Epithelial cell of esophagus (primary cell): ENCODE measurements at regions not wholly inside any gene's neighbourhood (a gene's known extent, or its start where the extent isn't known, plus 50 kb on each side); places are given as distances from the start of the nearest gene placed in this dataset.
"Not testable (repeated sequence)": the region's sequence is repeated elsewhere in the genome, so short reads cannot be mapped to it uniquely, and the experiment has no call there.

Source experiments
- DNase-seq: peaks from one replicate; pipeline ENCODE4 v3.0.0; 2010; ENCODE audit warnings: low read depth
- H3K4me3 ChIP-seq: 2 replicates; pipeline ENCODE4 v1.5.1; 2011; ENCODE audit warnings: mild to moderate bottlenecking, low read length, control low read depth
- TF ChIP-seq, protein P1 (sequence below): IDR thresholded peaks from 2 replicates; pipeline ENCODE4 v1.5.1; 2011; ENCODE audit warnings: low read depth, mild to moderate bottlenecking, low read length, control low read depth, inconsistent platforms; ENCODE audit not compliant: insufficient read depth; ENCODE audit errors: missing control alignments

DNA sequence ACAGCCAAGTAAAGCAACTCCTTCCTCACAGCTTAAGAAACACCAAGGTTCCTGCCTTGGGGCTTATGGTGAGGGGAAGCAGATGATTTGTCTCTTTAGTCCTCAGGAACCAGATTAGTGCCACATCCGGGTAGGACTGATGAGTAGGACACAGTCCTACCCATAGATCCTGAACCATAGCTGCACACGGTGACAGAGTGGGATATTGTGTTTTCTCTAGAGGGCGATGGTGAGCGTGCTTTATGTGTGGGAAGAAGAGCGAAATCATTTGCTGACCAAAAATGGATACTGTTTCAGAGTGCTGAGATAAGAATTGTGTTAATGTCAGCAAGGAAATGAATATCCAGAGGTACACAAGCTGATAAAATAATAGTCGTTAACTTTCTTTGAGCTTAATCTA lies 209.0 kb upstream of the FBXL7 start:
- no peak for DNase-seq
- TF ChIP-seq, protein P1, sequence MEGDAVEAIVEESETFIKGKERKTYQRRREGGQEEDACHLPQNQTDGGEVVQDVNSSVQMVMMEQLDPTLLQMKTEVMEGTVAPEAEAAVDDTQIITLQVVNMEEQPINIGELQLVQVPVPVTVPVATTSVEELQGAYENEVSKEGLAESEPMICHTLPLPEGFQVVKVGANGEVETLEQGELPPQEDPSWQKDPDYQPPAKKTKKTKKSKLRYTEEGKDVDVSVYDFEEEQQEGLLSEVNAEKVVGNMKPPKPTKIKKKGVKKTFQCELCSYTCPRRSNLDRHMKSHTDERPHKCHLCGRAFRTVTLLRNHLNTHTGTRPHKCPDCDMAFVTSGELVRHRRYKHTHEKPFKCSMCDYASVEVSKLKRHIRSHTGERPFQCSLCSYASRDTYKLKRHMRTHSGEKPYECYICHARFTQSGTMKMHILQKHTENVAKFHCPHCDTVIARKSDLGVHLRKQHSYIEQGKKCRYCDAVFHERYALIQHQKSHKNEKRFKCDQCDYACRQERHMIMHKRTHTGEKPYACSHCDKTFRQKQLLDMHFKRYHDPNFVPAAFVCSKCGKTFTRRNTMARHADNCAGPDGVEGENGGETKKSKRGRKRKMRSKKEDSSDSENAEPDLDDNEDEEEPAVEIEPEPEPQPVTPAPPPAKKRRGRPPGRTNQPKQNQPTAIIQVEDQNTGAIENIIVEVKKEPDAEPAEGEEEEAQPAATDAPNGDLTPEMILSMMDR, result no peak

DNA sequence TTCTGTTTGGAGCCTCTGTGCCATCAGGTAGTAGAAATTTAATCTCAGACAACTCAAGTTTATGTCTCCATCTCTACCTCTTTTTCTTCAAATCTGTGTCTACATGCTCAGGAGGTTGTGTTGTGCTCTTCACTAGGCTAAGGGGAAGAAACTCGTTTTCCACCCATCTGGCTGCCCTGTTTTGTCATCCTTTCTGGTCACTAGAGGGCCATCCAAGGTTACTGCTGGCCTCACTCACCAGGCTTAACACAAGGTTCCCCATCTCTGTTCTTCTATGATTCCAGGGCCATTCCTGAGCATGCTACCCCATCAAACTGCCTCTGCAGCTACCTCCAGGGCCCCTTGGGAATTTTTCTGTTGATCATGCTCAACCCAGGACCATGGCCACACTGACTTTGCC lies 213.3 kb upstream of the FBXL7 start:
- no peak for DNase-seq
- TF ChIP-seq, protein P1, result no peak

More for the DNA sequence above, 209.0 kb upstream of the FBXL7 start:
- H3K4me3 ChIP-seq, result no peak overlapping the region

DNA sequence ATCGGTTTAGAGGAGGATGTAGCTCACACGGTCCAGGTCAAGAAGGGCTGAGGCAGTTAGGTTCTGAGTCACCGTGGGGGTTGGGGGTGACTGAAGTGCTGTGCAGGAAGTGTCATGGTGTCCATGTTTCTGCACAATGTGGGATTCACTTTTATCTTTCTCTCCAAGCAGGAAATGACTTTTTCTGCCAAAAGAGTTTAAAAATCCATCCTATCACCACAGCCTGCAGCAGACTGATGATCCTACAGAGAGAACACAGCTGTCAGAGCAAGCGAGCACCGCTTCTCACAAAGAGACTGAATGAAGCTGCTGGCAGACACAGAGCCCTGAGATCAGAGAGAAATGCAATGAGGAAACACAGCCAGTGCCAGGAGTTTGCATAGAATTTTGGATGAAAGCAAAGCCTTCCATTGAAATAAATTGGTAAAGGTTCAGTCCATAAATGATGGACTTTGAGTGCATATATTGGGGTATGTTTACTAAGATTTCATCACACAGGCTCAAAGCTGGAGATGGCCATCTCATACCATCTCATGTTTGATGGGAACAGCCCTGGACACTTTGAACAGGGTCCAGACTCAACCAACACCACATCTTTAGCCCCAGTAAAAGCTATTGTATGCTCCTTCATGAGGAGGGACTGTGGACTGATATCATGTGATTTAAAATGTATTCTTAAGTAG lies 213.9 kb upstream of the FBXL7 start:
- DNase-seq, result no peak
- H3K4me3 ChIP-seq, result no peak overlapping the region
- TF ChIP-seq, protein P1, result no peak

More for the DNA sequence above, 213.3 kb upstream of the FBXL7 start:
- no peak overlapping the region for H3K4me3 ChIP-seq

DNA sequence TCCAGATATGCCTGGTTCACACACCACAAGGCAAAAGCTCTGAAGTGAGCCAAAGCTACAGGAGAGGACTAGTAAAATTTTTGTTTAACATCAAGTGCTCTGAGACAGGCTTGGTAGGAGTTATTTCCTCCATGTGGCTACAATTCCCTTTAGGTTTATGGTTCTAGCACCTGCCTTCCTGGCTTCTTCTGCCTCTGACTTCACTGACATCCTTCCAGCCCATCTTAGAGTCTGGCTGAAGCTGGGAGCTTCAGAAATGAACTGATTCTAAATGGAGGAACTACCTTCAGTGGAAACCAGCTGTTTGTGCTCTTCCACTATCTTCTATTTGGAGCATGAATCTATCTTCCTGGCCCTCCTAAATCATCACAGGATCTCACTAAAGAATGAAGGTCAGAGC lies 215.3 kb upstream of the FBXL7 start:
- H3K4me3 ChIP-seq, result no peak overlapping the region
- no peak for DNase-seq
- TF ChIP-seq, protein P1, result no peak

DNA sequence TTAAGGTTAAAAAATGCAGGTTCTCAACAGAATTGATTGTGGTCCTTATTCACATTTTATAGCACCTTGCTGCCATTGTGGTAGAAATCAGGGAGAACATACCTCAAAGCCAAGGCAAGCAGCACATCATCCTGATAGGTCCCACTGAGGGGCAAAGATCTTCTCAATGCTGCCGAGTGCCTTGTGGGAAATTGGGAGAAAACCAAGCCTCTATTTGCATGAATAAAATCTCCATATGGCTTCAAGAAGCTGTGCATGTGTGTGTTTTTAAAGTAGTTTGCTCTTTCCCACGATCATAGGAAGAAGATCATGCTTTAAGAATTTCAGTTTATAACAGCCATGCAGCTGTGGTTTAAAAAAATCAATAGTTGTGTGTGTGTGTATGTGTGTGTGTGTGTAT lies 216.9 kb upstream of the FBXL7 start:
- no peak for DNase-seq
- no peak overlapping the region for H3K4me3 ChIP-seq
- TF ChIP-seq, protein P1, result no peak

DNA sequence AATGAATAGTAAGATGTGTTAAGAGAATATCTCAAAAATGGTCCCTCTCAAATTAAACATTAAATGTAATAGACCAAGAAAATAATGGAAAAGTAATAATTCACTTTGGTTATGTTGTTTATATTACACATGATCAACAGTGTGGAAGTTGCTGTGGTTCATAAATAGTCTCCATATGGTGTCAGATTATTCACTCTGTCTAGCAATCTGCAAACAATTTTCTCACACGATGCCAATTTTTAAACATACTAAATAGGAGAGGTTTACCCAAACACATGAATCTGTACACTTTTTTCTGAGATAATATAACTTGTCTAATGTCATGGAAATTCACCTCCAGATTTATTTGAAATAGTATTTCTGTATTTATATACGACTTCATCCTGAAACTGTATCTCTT lies 217.4 kb upstream of the FBXL7 start:
- no peak for DNase-seq
- TF ChIP-seq, protein P1, result no peak
- no peak overlapping the region for H3K4me3 ChIP-seq

DNA sequence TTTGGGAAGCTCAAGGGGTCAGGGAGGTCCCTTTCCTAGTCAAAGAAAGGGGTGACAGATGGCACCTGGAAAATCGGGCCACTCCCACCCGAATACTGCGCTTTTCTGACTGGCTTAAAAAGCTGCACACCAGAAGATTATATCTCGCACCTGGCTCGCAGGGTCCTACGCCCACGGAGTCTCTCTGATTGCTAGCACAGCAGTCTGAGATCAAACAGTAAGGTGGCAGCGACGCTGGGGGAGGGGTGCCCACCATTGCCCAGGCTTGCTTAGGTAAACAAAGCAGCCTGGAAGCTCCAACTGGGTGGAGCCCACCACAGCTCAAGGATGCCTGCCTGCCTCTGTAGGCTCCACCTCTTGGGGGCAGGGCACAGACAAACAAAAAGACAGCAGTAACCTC lies 228.4 kb upstream of the FBXL7 start:
- not testable (repeated sequence) for DNase-seq

More for the DNA sequence above, 228.4 kb upstream of the FBXL7 start:
- not testable (repeated sequence) for H3K4me3 ChIP-seq
